Mucosa of stomach (tissue), 1 donor: ENCODE measurements at regions not wholly inside any gene's neighbourhood (a gene's known extent, or its start where the extent isn't known, plus 50 kb on each side); places are given as distances from the start of the nearest gene placed in this dataset.

Experiments
- H3K27me3 ChIP-seq: one replicate; pipeline ENCODE4 v1.7.0; 2013; ENCODE audit warnings: mild to moderate bottlenecking, low read length; ENCODE audit not compliant: control insufficient read depth, insufficient read depth
- H3K36me3 ChIP-seq: one replicate; pipeline ENCODE4 v1.7.0; 2013; ENCODE audit warnings: low read length; ENCODE audit not compliant: control insufficient read depth, insufficient read depth
- H3K4me1 ChIP-seq: one replicate; pipeline ENCODE4 v1.7.0; 2013; ENCODE audit warnings: mild to moderate bottlenecking, low read length; ENCODE audit not compliant: control insufficient read depth, insufficient read depth
- H3K4me3 ChIP-seq: one replicate; pipeline ENCODE4 v1.7.0; 2013; ENCODE audit warnings: low read length
- H3K9ac ChIP-seq: one replicate; pipeline ENCODE4 v1.7.0; 2013; ENCODE audit warnings: mild to moderate bottlenecking, low read length, moderate library complexity
- H3K9me3 ChIP-seq: one replicate; pipeline ENCODE4 v1.7.0; 2013; ENCODE audit warnings: mild to moderate bottlenecking, low read length, moderate library complexity; ENCODE audit not compliant: control insufficient read depth
- donor health status: Pancreatic carcinoma.

GRCh38 chr15:47473106-47473725, 244.1 kb upstream of the SEMA6D start:
- no peaks in the 10 kb centered on the region for H3K9me3 ChIP-seq
- no peaks in the 10 kb centered on the region for H3K36me3 ChIP-seq
- no peaks in the 10 kb centered on the region for H3K27me3 ChIP-seq
- no peak overlapping the region for H3K9ac ChIP-seq
- no peaks in the 10 kb centered on the region for H3K4me1 ChIP-seq
- no peak overlapping the region for H3K4me3 ChIP-seq

DNA sequence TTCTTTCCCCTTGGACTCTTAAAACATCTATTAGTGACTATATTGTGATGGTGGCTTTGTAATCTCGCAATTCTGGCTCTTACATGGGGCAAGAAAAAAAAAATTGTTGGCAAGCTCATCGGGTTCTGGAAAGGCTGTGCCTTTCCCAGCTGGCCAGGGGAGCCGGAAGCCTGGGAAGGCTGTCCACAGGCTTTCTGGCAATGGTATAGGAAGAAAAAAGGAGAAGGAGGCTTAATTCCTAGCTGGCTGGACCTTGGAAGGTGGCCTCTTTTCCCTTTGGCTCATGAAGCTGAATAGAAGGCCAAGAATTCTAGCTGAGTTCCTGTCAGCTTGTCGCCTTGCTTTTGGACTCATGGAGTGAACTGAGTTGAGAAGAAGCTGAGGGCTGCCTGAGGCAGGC, 243.5 kb upstream of the SEMA6D start:
- no peak overlapping the region for H3K9ac ChIP-seq
- no peaks in the 10 kb centered on the region for H3K9me3 ChIP-seq
- no peaks in the 10 kb centered on the region for H3K27me3 ChIP-seq
- H3K4me1 ChIP-seq = no peaks in the 10 kb centered on the region
- no peaks in the 10 kb centered on the region for H3K36me3 ChIP-seq
- no peak overlapping the region for H3K4me3 ChIP-seq

- H3K36me3 ChIP-seq = no peaks in the 10 kb centered on the region
- H3K9ac ChIP-seq = no peak overlapping the region
- no peaks in the 10 kb centered on the region for H3K27me3 ChIP-seq
- no peak overlapping the region for H3K4me3 ChIP-seq
- no peaks in the 10 kb centered on the region for H3K4me1 ChIP-seq
- H3K9me3 ChIP-seq = no peaks in the 10 kb centered on the region
Observed at GRCh38 chr15:47475336-47475735, 242.0 kb upstream of the SEMA6D start.

- Histone ChIP-seq H3K4me1 (no peaks in the 10 kb centered on the region), H3K9me3 (no peaks in the 10 kb centered on the region), H3K27me3 (no peaks in the 10 kb centered on the region), H3K36me3 (no peaks in the 10 kb centered on the region), H3K4me3 (no peak overlapping the region), H3K9ac (no peak overlapping the region)
Observed at GRCh38 chr15:47477341-47477740, 240.0 kb upstream of the SEMA6D start.

DNA sequence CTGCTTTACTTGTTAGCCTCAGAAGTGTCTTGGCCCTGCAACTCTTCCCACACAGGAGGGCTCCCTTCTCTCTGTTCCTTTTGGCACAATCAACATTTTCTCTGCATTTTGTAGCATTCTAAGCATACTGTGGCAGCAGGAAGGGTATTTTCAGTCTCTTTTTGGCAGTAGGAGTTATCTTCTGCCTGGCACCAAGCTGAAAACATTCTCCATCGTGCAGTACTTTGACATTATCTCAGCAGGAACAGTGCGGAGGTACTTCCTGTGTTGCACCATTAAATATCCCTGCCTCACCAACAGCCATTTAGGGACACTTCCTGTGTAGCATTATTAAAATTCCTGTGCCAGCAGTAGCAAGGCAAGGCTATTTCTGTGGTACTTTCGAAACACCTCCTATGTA, 233.2 kb upstream of the SEMA6D start:
- H3K9me3 ChIP-seq = no peaks in the 10 kb centered on the region
- no peaks in the 10 kb centered on the region for H3K36me3 ChIP-seq

GRCh38 chr15:47484997-47485396, 232.3 kb upstream of the SEMA6D start:
- Histone ChIP-seq H3K9ac (no peak overlapping the region), H3K36me3 (no peaks in the 10 kb centered on the region), H3K9me3 (no peaks in the 10 kb centered on the region), H3K4me3 (no peak overlapping the region), H3K27me3 (no peaks in the 10 kb centered on the region), H3K4me1 (no peaks in the 10 kb centered on the region)

More for the DNA sequence above, 233.2 kb upstream of the SEMA6D start:
- no peak overlapping the region for H3K9ac ChIP-seq
- H3K4me3 ChIP-seq = no peak overlapping the region
- H3K27me3 ChIP-seq = no peaks in the 10 kb centered on the region
- no peaks in the 10 kb centered on the region for H3K4me1 ChIP-seq

- H3K36me3 ChIP-seq = no peaks in the 10 kb centered on the region
- no peaks in the 10 kb centered on the region for H3K27me3 ChIP-seq
- H3K9me3 ChIP-seq = no peaks in the 10 kb centered on the region
- no peaks in the 10 kb centered on the region for H3K4me1 ChIP-seq
- no peak overlapping the region for H3K4me3 ChIP-seq
- no peak overlapping the region for H3K9ac ChIP-seq
Observed at GRCh38 chr15:47485419-47485818, 231.9 kb upstream of the SEMA6D start.

DNA sequence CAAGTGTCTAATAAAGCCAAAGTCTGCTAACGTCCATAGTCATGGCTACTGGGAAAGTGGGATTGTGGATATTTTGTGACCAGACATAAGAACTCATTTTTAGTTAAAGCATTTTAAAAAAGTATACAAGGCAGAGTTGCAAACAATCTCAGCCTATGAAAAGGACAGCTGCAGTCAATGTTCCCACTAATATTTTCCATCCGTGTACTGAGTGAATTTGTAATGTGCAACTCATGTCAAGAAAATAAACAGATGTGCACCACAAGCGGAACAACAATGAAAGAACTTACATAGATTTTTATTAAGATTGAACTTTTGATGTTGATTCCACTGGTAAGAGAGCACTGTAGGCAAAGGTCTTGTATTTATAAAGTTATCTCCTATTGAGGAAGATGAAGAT, 231.3 kb upstream of the SEMA6D start:
- no peak overlapping the region for H3K9ac ChIP-seq
- H3K27me3 ChIP-seq = no peaks in the 10 kb centered on the region
- H3K4me1 ChIP-seq = no peaks in the 10 kb centered on the region
- H3K9me3 ChIP-seq = no peaks in the 10 kb centered on the region
- H3K4me3 ChIP-seq = no peak overlapping the region
- no peaks in the 10 kb centered on the region for H3K36me3 ChIP-seq

DNA sequence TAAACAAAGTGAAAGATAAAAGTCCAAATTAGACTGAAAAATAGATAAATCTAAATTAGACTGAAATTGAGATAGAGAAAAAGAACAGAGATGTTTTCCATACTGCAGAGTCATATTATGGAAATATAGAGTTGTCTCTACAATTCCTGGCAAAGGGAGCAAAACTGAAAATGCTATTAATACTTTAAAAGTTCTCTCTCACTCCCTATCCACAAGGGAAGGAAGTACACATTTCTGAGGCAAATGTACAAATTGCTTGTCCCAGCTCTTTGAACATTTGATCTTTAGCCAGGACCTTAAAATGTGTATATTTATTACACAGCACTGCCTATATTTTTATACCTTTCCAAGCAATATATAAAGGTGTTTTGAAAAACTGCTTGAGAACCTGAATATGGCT, 225.1 kb upstream of the SEMA6D start:
- no peak overlapping the region for H3K9ac ChIP-seq
- H3K9me3 ChIP-seq = no peaks in the 10 kb centered on the region
- H3K36me3 ChIP-seq = no peaks in the 10 kb centered on the region
- no peaks in the 10 kb centered on the region for H3K27me3 ChIP-seq
- no peak overlapping the region for H3K4me3 ChIP-seq
- no peaks in the 10 kb centered on the region for H3K4me1 ChIP-seq

DNA sequence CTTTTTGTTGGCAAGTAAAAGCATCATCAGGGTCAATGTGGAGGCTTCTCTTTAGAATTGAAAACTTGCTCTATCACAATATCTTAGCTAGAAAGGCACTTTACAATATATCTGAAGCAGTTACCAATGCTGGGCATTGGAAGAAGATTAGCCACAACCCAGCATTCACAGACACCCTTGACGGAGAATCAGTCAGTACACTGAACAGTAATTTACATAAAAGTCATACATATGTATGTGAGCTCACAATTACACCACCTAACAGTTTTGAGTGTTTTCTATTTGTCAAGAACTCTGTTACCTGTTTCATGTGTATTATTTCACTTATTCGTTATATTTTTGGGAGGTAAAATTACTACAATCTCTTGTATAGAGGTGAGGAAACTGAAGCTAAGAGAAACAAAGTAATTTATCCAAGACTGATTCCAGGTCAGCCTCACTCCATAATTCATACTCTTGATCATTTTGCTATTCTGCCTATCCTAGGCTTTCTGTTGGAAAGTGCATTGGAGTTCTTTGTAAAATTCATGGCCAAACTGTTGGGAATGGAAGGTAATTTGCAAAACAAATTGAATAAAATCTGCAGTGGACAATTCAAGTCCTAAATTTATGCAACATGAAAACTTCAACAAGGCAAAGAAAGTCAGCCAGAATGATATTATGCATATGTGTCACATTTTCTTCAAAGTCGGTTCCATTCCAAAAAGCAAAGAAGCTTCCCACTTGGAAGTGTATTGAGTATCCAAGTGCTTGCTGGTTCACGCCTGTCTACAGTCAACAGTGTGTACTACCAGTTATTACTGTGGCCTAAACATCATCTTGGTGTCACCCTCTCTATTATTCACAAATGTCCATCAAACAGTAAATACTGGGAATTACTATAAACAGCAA, 223.7 kb upstream of the SEMA6D start:
- H3K9me3 ChIP-seq = no peaks in the 10 kb centered on the region
- H3K36me3 ChIP-seq = no peaks in the 10 kb centered on the region
- H3K27me3 ChIP-seq = no peaks in the 10 kb centered on the region
- no peak overlapping the region for H3K4me3 ChIP-seq
- H3K4me1 ChIP-seq = no peaks in the 10 kb centered on the region
- no peak overlapping the region for H3K9ac ChIP-seq

- Histone ChIP-seq H3K27me3 (no peaks in the 10 kb centered on the region), H3K4me3 (no peak overlapping the region), H3K36me3 (no peaks in the 10 kb centered on the region), H3K4me1 (no peaks in the 10 kb centered on the region), H3K9me3 (no peaks in the 10 kb centered on the region), H3K9ac (no peak overlapping the region)
Observed at GRCh38 chr15:47496343-47497185, 220.7 kb upstream of the SEMA6D start.

- Histone ChIP-seq H3K27me3 (no peaks in the 10 kb centered on the region), H3K36me3 (no peaks in the 10 kb centered on the region)
Observed at GRCh38 chr15:47500842-47501241, 216.5 kb upstream of the SEMA6D start.

More at GRCh38 chr15:47500842-47501241, 216.5 kb upstream of the SEMA6D start:
- Histone ChIP-seq H3K9me3 (no peaks in the 10 kb centered on the region), H3K9ac (no peak overlapping the region), H3K4me1 (no peaks in the 10 kb centered on the region), H3K4me3 (no peak overlapping the region)
